PC-9 (cell line): ENCODE measurements at regions not wholly inside any gene's neighbourhood (a gene's known extent, or its start where the extent isn't known, plus 50 kb on each side); places are given as distances from the start of the nearest gene placed in this dataset.

ENCODE experiments used
- BruUV-seq: library from RNA; stranded (reverse); fragments of 400-500 nt; replicated peaks from 2 replicates; lab custom pipeline; 2021; lab: Mats Ljungman, UMichigan
- CTCF ChIA-PET: fragments of 300-600 bp; sonication (Branson Sonifier 250); formaldehyde crosslinking; loops from one replicate; lab custom pipeline; 2022; ENCODE audit warnings: antibody characterized with exemption; lab: Charles Lee
- POLR2A ChIA-PET: fragments of 300-600 bp; sonication (Branson Sonifier 250); formaldehyde crosslinking; loops from one replicate; lab custom pipeline; 2022; ENCODE audit warnings: antibody characterized with exemption; ENCODE audit not compliant: unreplicated experiment; lab: Charles Lee
- DNase-seq, 2 experiments: peaks; one replicate each; pipeline versions ENCODE4 v3.0.0 to v3.0.0-alpha.2; 2015 to 2022; ENCODE audit warnings: mixed read lengths in 1 of 2
- H2AFZ ChIP-seq: fragments of 200-600 bp; sonication (generic); 2 replicates; pipeline ENCODE4 v1.8.1; 2017; ENCODE audit warnings: antibody characterized with exemption
- H3F3A ChIP-seq: fragments of 200-600 bp; sonication (generic); 2 replicates; pipeline ENCODE4 v1.8.1; 2017; ENCODE audit warnings: antibody characterized with exemption, mild to moderate bottlenecking, low read depth; ENCODE audit not compliant: insufficient read depth
- H3K27ac ChIP-seq: fragments of 200-600 bp; sonication (generic); 2 replicates; pipeline ENCODE4 v1.6.1; 2016; ENCODE audit warnings: mixed run types
- H3K27me3 ChIP-seq: fragments of 200-600 bp; sonication (generic); 2 replicates; pipeline ENCODE4 v1.6.1; 2016; ENCODE audit warnings: low read depth, mixed run types; ENCODE audit not compliant: insufficient read depth
- H3K36me3 ChIP-seq: fragments of 200-600 bp; sonication (generic); 2 replicates; pipeline ENCODE4 v1.6.1; 2016; ENCODE audit warnings: low read depth, mixed run types
- H3K4me1 ChIP-seq: fragments of 200-600 bp; sonication (generic); replicated peaks from 2 replicates; pipeline ENCODE4 v1.6.1; 2016; ENCODE audit warnings: mixed run types; ENCODE audit not compliant: insufficient read depth
- H3K4me2 ChIP-seq: fragments of 200-600 bp; sonication (generic); 2 replicates; pipeline ENCODE4 v1.6.1; 2017; ENCODE audit warnings: mixed run types
- H3K4me3 ChIP-seq: fragments of 200-600 bp; sonication (generic); 2 replicates; pipeline ENCODE4 v1.6.1; 2016; ENCODE audit warnings: mixed run types
- H3K79me2 ChIP-seq: fragments of 200-600 bp; sonication (generic); 2 replicates; pipeline ENCODE4 v1.6.1; 2017; ENCODE audit warnings: low read depth, mixed run types
- H3K9me2 ChIP-seq: fragments of 200-600 bp; sonication (generic); 2 replicates; pipeline ENCODE4 v1.8.1; 2017; ENCODE audit warnings: mild to moderate bottlenecking; ENCODE audit not compliant: insufficient read depth
- H3K9me3 ChIP-seq: fragments of 200-600 bp; sonication (generic); 2 replicates; pipeline ENCODE4 v1.8.1; 2016; ENCODE audit warnings: low read depth; ENCODE audit not compliant: insufficient read depth
- H4K20me1 ChIP-seq: fragments of 200-600 bp; sonication (generic); 2 replicates; pipeline ENCODE4 v1.8.1; 2017; ENCODE audit not compliant: insufficient read depth
- CTCF ChIP-seq: fragments of 200-600 bp; sonication (generic); conservative IDR thresholded peaks from 2 replicates; pipeline ENCODE4 v1.6.1; 2017; ENCODE audit warnings: mixed run types, antibody characterized with exemption, mild to moderate bottlenecking, moderate library complexity
- EZH2 ChIP-seq: fragments of 200-600 bp; sonication (generic); IDR thresholded peaks from 2 replicates; pipeline ENCODE4 v1.8.0; 2017; ENCODE audit warnings: antibody characterized with exemption, low read depth
- intact Hi-C: fragments of 100-400 bp; cut with micrococcal nuclease; formaldehyde crosslinking; loops from one replicate; pipeline ENCODE4 v1.10.0; 2022; ENCODE audit not compliant: unreplicated experiment

GRCh38 chr18:29184654-29185053 is 1007.7 kb upstream of the CDH2 start:
- H3K4me1 ChIP-seq, result peaks cover 10% of the 10 kb centered on the region; the same call in 1 of the 2 replicates
- H3K27me3 ChIP-seq, result no peaks in the 10 kb centered on the region
- intact Hi-C loops, result no loop called here
- no peak overlapping the region for H3K4me3 ChIP-seq
- BruUV-seq, result no TSS peak
- no peak overlapping the region for H2AFZ ChIP-seq
- no peak for DNase-seq
- POLR2A ChIA-PET, result no interaction called here
- H3K36me3 ChIP-seq, result no peaks in the 10 kb centered on the region
- H3K79me2 ChIP-seq, result no peaks in the 10 kb centered on the region
- TF ChIP-seq CTCF, result no peak
- TF ChIP-seq EZH2, result no peak
- no peaks in the 10 kb centered on the region for H4K20me1 ChIP-seq
- H3K4me2 ChIP-seq, result no peak overlapping the region
- CTCF ChIA-PET, result no interaction called here
- H3K9me3 ChIP-seq, result no peaks in the 10 kb centered on the region
- H3F3A ChIP-seq, result no peaks in the 10 kb centered on the region
- no peaks in the 10 kb centered on the region for H3K9me2 ChIP-seq
- no peak overlapping the region for H3K27ac ChIP-seq

DNA sequence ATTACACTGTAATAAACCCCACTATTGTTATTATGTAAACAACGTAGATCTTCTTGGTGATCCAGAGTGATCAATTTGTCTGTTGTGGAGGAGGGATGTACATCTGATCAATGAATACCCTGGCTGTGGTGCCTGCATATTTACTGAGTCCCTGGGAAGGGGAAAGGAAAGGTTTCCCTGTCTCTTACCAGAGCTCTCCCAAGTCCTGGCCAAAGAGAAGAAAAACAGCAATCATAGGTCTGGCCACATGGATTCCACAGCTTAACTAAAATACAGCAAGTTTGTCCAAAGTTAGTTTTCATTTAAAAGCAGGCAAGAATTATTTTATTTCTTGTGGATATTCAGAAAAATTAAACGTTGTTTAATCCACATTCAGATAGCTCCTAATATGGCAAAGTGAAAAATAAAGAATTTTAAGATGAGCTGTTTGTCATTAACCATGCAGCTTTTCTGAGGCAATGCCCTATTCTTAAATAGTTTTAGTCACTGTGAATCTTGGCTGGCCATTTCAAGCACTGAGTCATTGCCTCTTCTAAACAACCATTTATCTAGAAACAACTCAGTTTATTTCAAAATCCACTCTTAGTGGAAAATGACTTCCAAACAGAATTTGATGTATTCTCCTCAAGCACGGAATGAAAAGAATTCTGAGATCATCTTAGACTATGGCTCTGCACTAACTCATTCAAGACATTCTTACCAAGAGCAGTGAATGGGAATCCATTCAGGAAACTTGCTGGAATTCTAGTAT is 1004.4 kb upstream of the CDH2 start:
- H3K4me3 ChIP-seq, result no peak overlapping the region
- H3F3A ChIP-seq, result no peaks in the 10 kb centered on the region
- no peaks in the 10 kb centered on the region for H3K36me3 ChIP-seq
- H4K20me1 ChIP-seq, result no peaks in the 10 kb centered on the region
- DNase-seq, result no peak
- no peaks in the 10 kb centered on the region for H3K9me2 ChIP-seq
- H2AFZ ChIP-seq, result no peak overlapping the region
- ChIA-PET POLR2A (no interaction called here), CTCF (no interaction called here)
- intact Hi-C loops, result no loop called here
- H3K9me3 ChIP-seq, result no peaks in the 10 kb centered on the region
- no TSS peak for BruUV-seq
- TF ChIP-seq CTCF (no peak), EZH2 (no peak)
- no peaks in the 10 kb centered on the region for H3K27me3 ChIP-seq
- no peaks in the 10 kb centered on the region for H3K79me2 ChIP-seq
- H3K4me1 ChIP-seq, result no peaks in the 10 kb centered on the region
- no peak overlapping the region for H3K27ac ChIP-seq
- no peak overlapping the region for H3K4me2 ChIP-seq

DNA sequence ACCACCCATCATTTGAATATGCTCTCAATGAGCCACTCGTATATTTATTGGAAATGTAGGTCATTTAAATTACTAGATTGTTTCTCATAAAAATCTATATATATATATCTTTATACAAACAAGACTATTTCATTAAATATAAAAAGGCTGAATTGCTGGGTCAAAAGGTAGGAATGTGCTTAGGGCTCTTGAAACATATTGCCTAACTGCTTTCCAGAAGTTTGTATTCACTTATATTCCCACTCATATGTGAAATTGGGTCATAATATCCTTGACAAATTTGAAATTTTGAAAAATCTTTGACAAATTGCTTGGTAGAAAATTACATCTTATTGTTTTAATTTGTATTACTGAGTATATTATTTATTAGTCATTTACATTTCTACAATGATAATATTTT is 999.8 kb upstream of the CDH2 start:
- POLR2A ChIA-PET, result no interaction called here
- no peaks in the 10 kb centered on the region for H3K9me2 ChIP-seq
- H3K4me3 ChIP-seq, result no peak overlapping the region
- intact Hi-C loops, result no loop called here
- H3K36me3 ChIP-seq, result no peaks in the 10 kb centered on the region
- H3F3A ChIP-seq, result no peaks in the 10 kb centered on the region
- H3K79me2 ChIP-seq, result no peaks in the 10 kb centered on the region
- no peak for DNase-seq
- H3K4me2 ChIP-seq, result no peak overlapping the region
- no peak overlapping the region for H2AFZ ChIP-seq
- no peaks in the 10 kb centered on the region for H3K27me3 ChIP-seq
- no peaks in the 10 kb centered on the region for H4K20me1 ChIP-seq
- no peak for TF ChIP-seq CTCF
- TF ChIP-seq EZH2, result no peak
- CTCF ChIA-PET, result no interaction called here
- H3K27ac ChIP-seq, result no peak overlapping the region
- no TSS peak for BruUV-seq
- H3K9me3 ChIP-seq, result no peaks in the 10 kb centered on the region
- no peaks in the 10 kb centered on the region for H3K4me1 ChIP-seq
